ENCODE measurements at regions not wholly inside any gene's neighbourhood (a gene's known extent, or its start where the extent isn't known, plus 50 kb on each side); places are given as distances from the start of the nearest gene placed in this dataset.

DNA sequence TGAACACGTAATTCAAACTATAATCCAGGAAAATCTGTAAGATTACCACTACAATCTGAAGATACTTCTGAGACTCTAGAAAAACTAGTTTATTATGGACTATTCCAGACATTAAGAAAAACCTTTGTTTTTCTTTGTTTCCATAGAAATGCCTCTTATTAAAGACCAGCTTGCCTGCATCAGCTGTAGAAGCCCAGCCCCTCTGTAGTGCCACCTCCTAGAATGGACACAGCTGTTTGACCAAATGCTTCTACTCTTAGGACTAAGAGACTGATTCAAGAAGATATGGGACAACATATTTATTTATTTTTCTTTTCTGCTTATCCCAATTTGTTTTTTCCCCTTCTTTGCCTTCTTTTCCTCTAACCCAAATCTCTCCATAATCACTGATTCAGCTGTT, 93.8 kb downstream of the CXCL12 start:
- Mint-ChIP-seq H3K9me3 (peaks cover 0 to 2% (median 0%) of the 10 kb centered on the region in 7 donors), H3K4me1 (no peaks in the 10 kb centered on the region)

GRCh38 chr10:44289125-44289524, 95.8 kb downstream of the CXCL12 start:
- no peaks in the 10 kb centered on the region for H3K4me1 Mint-ChIP-seq

More for the DNA sequence above, 93.8 kb downstream of the CXCL12 start:
- no peak overlapping the region for H3K27ac ChIP-seq (ENCODE audit: insufficient read depth, low read length, poor library complexity, severe bottlenecking)
- no peaks in the 10 kb centered on the region for H3K4me1 ChIP-seq (ENCODE audit: control insufficient read depth, insufficient read depth, low read length, poor library complexity, severe bottlenecking)
- no peak overlapping the region for H3K4me3 ChIP-seq (ENCODE audit: low read depth, low read length)
- Mint-ChIP-seq H3K36me3 (no peaks in the 10 kb centered on the region), H3K27ac (no peak overlapping the region), H3K27me3 (peaks cover 6% of the 10 kb centered on the region), H3K4me3 (no peak overlapping the region)
- no peak for DNase-seq
- no peaks in the 10 kb centered on the region for H3K9me3 ChIP-seq (ENCODE audit: control insufficient read depth in 2 of 2, low read length in 2 of 2)
- H3K36me3 ChIP-seq (ENCODE audit: control insufficient read depth, insufficient read depth, low read length): no peaks in the 10 kb centered on the region
- H3K27me3 ChIP-seq (ENCODE audit: control insufficient read depth, insufficient read depth, low read length): peaks cover 8% of the 10 kb centered on the region
- no peak for ATAC-seq (ENCODE audit: low read depth in 2 of 2)

DNA sequence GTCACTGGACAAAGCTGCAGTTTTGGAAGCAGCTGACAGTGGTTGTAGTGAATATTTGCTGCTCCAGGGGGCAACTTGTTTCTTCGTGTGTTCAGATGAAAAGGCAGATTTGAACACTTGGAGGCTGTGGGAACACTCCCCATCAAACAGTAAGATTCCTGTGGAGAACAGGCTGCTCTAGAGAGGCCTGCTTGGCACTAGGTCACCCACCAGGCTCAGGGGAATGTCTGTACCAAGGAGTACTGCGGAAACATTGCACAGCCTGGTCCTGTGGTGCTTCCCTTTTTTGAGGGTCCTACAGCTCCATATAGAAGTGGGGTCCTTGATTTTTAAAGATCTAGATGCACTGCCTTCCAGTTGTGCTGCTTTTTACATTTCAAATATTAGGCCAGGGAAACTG, 97.5 kb downstream of the CXCL12 start:
- no peak overlapping the region for H3K27ac Mint-ChIP-seq
- H3K27me3 ChIP-seq (ENCODE audit: control insufficient read depth, insufficient read depth, low read length): no peaks in the 10 kb centered on the region
- no peak for ATAC-seq (ENCODE audit: low read depth in 2 of 2)
- H3K9me3 Mint-ChIP-seq: peaks cover 0 to 2% (median 0%) of the 10 kb centered on the region in 7 donors
- H3K27ac ChIP-seq (ENCODE audit: insufficient read depth, low read length, poor library complexity, severe bottlenecking): no peak overlapping the region
- H3K27me3 Mint-ChIP-seq: peaks cover 15% of the 10 kb centered on the region
- DNase-seq: no peak
- H3K4me3 Mint-ChIP-seq: no peak overlapping the region
- H3K4me3 ChIP-seq (ENCODE audit: low read depth, low read length): no peak overlapping the region
- H3K9me3 ChIP-seq (ENCODE audit: control insufficient read depth in 2 of 2, low read length in 2 of 2): no peaks in the 10 kb centered on the region
- no peaks in the 10 kb centered on the region for H3K36me3 Mint-ChIP-seq
- no peaks in the 10 kb centered on the region for H3K4me1 ChIP-seq (ENCODE audit: control insufficient read depth, insufficient read depth, low read length, poor library complexity, severe bottlenecking)
- no peaks in the 10 kb centered on the region for H3K36me3 ChIP-seq (ENCODE audit: control insufficient read depth, insufficient read depth, low read length)
- H3K4me1 Mint-ChIP-seq: no peaks in the 10 kb centered on the region

More at GRCh38 chr10:44289125-44289524, 95.8 kb downstream of the CXCL12 start:
- H3K27ac Mint-ChIP-seq: no peak overlapping the region
- H3K4me3 ChIP-seq (ENCODE audit: low read depth, low read length): no peak overlapping the region
- no peaks in the 10 kb centered on the region for H3K36me3 ChIP-seq (ENCODE audit: control insufficient read depth, insufficient read depth, low read length)
- H3K27me3 Mint-ChIP-seq: peaks cover 15% of the 10 kb centered on the region
- H3K4me3 Mint-ChIP-seq: no peak overlapping the region
- no peaks in the 10 kb centered on the region for H3K9me3 ChIP-seq (ENCODE audit: control insufficient read depth in 2 of 2, low read length in 2 of 2)
- H3K4me1 ChIP-seq (ENCODE audit: control insufficient read depth, insufficient read depth, low read length, poor library complexity, severe bottlenecking): no peaks in the 10 kb centered on the region
- H3K27ac ChIP-seq (ENCODE audit: insufficient read depth, low read length, poor library complexity, severe bottlenecking): no peak overlapping the region
- H3K9me3 Mint-ChIP-seq: peaks cover 0 to 2% (median 0%) of the 10 kb centered on the region in 7 donors
- DNase-seq (no peak), ATAC-seq (ENCODE audit: low read depth in 2 of 2) (no peak)
- H3K27me3 ChIP-seq (ENCODE audit: control insufficient read depth, insufficient read depth, low read length): no peaks in the 10 kb centered on the region
- no peaks in the 10 kb centered on the region for H3K36me3 Mint-ChIP-seq

DNA sequence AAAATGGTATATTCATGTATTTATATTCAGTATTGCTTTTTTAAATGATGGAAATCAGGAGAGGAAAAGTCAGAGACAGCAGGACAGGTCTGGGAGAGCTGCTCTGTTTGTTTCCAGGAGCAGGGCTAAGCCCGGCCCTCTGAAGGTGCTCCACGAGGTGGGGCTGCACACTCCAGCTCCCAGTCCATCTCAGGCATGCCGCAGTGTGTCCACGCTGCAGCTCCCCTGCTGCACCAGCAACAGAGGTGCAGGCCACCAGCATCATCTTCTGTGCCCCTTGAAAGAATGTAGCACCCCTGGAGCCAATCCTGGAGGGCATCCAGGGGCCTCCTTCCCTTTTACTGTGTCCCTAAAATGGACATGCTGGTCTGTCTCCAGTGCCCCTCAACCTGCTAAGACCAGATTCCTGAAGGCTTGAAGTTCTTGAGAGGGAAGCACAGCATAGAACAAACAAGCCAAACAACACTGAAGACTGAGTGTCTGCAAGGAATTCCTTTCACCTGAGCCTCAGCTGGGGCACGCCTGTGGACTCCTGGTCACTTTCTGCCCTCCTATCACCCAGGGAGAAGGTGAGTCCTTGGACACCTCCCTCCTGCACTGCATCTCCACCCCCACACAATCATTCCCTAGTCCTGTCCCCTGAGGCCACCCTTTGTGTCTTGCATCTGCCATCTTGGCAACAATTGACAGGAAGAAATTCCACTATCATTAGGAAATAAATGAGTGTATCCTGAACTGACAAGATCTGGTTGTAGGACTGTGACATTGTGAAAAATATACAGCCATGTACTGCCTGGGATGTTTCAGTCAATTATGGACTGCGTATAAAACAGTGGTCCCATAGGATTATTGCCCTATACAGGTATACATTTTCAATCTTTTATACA, 100.5 kb downstream of the CXCL12 start:
- no peak overlapping the region for H3K27ac Mint-ChIP-seq
- Histone ChIP-seq H3K36me3 (ENCODE audit: control insufficient read depth, insufficient read depth, low read length) (no peaks in the 10 kb centered on the region), H3K4me3 (ENCODE audit: low read depth, low read length) (no peak overlapping the region), H3K27ac (ENCODE audit: insufficient read depth, low read length, poor library complexity, severe bottlenecking) (no peak overlapping the region), H3K27me3 (ENCODE audit: control insufficient read depth, insufficient read depth, low read length) (no peaks in the 10 kb centered on the region), H3K9me3 (ENCODE audit: control insufficient read depth in 2 of 2, low read length in 2 of 2) (no peaks in the 10 kb centered on the region), H3K4me1 (ENCODE audit: control insufficient read depth, insufficient read depth, low read length, poor library complexity, severe bottlenecking) (no peaks in the 10 kb centered on the region)
- ATAC-seq (ENCODE audit: low read depth in 2 of 2): no peak
- no peak for DNase-seq
- H3K27me3 Mint-ChIP-seq: peaks cover 15% of the 10 kb centered on the region
- no peaks in the 10 kb centered on the region for H3K4me1 Mint-ChIP-seq
- no peak overlapping the region for H3K4me3 Mint-ChIP-seq
- peaks cover 0 to 5% (median 0%) of the 10 kb centered on the region in 7 donors for H3K9me3 Mint-ChIP-seq
- no peaks in the 10 kb centered on the region for H3K36me3 Mint-ChIP-seq

DNA sequence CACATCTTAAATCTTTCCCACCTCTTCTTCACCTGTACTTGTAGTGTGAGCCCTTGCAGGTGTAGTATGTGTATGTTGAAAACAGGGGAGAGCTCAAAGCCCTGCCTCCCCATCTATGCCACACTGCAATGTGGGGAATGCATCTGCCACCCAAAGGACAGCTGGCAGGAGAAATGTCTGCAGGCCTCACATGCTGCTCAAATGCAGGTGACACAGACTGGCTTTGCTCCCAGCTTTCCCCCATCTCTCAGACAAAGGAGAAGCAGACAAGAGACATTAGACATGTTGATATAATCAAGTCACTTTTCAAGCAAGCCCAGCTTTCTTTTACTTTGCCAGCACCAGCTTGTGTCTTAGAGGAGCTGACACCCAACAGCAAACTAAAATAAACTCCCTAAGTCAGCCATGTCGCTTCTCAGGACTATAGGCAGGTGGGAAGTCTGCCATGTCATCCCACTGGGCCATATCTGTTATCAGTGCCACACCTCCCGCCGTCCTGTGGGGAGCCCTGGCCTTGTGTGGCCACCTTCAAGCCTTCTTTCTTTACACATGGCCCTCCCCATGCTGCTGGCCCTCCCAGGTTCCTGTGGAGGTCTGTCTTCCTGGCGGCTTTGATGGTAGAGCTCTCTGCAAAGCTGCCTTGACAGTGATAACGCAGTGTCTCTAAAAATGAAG, 102.1 kb downstream of the CXCL12 start:
- ATAC-seq (ENCODE audit: low read depth in 2 of 2) (no peak), DNase-seq (no peak)
- no peaks in the 10 kb centered on the region for H3K9me3 ChIP-seq (ENCODE audit: control insufficient read depth in 2 of 2, low read length in 2 of 2)
- Mint-ChIP-seq H3K4me3 (no peak overlapping the region), H3K27ac (no peak overlapping the region), H3K9me3 (peaks cover 0 to 8% (median 0%) of the 10 kb centered on the region in 7 donors), H3K4me1 (no peaks in the 10 kb centered on the region), H3K27me3 (peaks cover 15% of the 10 kb centered on the region), H3K36me3 (no peaks in the 10 kb centered on the region)
- no peak overlapping the region for H3K4me3 ChIP-seq (ENCODE audit: low read depth, low read length)
- no peak overlapping the region for H3K27ac ChIP-seq (ENCODE audit: insufficient read depth, low read length, poor library complexity, severe bottlenecking)
- no peaks in the 10 kb centered on the region for H3K27me3 ChIP-seq (ENCODE audit: control insufficient read depth, insufficient read depth, low read length)
- H3K4me1 ChIP-seq (ENCODE audit: control insufficient read depth, insufficient read depth, low read length, poor library complexity, severe bottlenecking): no peaks in the 10 kb centered on the region
- H3K36me3 ChIP-seq (ENCODE audit: control insufficient read depth, insufficient read depth, low read length): no peaks in the 10 kb centered on the region

DNA sequence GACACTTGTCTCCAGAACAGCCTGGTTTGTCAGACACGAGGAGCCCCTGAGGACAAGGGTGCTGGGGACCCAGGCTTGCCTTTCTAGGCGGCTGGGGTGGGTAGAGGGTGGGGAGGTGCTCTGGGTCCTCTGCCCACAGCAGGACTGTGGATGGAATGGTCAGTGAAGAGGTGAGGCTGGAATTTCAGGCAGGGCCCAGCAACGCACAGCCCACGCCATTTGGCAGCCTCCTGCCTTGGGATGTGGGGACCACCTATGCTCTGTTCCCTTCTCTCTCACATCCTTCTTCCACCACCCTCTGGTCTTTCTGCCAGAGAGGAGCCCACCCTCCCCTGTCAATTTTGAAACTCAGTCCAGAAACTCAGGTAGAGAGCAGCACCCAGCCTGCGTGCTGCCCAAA, 103.2 kb downstream of the CXCL12 start:
- H3K9me3 Mint-ChIP-seq: peaks cover 0 to 8% (median 0%) of the 10 kb centered on the region in 7 donors
- no peak overlapping the region for H3K4me3 ChIP-seq (ENCODE audit: low read depth, low read length)

GRCh38 chr10:44281089-44281613, 103.7 kb downstream of the CXCL12 start:
- Mint-ChIP-seq H3K27me3 (peaks cover 9% of the 10 kb centered on the region), H3K4me1 (no peaks in the 10 kb centered on the region), H3K27ac (no peak overlapping the region), H3K9me3 (peaks cover 0 to 8% (median 0%) of the 10 kb centered on the region in 7 donors), H3K36me3 (no peaks in the 10 kb centered on the region), H3K4me3 (no peak overlapping the region)
- Histone ChIP-seq H3K9me3 (ENCODE audit: control insufficient read depth in 2 of 2, low read length in 2 of 2) (no peaks in the 10 kb centered on the region), H3K4me1 (ENCODE audit: control insufficient read depth, insufficient read depth, low read length, poor library complexity, severe bottlenecking) (no peaks in the 10 kb centered on the region), H3K27me3 (ENCODE audit: control insufficient read depth, insufficient read depth, low read length) (no peaks in the 10 kb centered on the region), H3K4me3 (ENCODE audit: low read depth, low read length) (no peak overlapping the region), H3K27ac (ENCODE audit: insufficient read depth, low read length, poor library complexity, severe bottlenecking) (no peak overlapping the region), H3K36me3 (ENCODE audit: control insufficient read depth, insufficient read depth, low read length) (no peaks in the 10 kb centered on the region)
- DNase-seq (no peak), ATAC-seq (ENCODE audit: low read depth in 2 of 2) (no peak)

More for the DNA sequence above, 103.2 kb downstream of the CXCL12 start:
- ATAC-seq (ENCODE audit: low read depth in 2 of 2): no peak
- H3K4me1 ChIP-seq (ENCODE audit: control insufficient read depth, insufficient read depth, low read length, poor library complexity, severe bottlenecking): no peaks in the 10 kb centered on the region
- no peaks in the 10 kb centered on the region for H3K27me3 ChIP-seq (ENCODE audit: control insufficient read depth, insufficient read depth, low read length)
- Mint-ChIP-seq H3K27me3 (peaks cover 9% of the 10 kb centered on the region), H3K36me3 (no peaks in the 10 kb centered on the region), H3K4me1 (no peaks in the 10 kb centered on the region), H3K4me3 (no peak overlapping the region), H3K27ac (no peak overlapping the region)
- no peaks in the 10 kb centered on the region for H3K36me3 ChIP-seq (ENCODE audit: control insufficient read depth, insufficient read depth, low read length)
- H3K9me3 ChIP-seq (ENCODE audit: control insufficient read depth in 2 of 2, low read length in 2 of 2): no peaks in the 10 kb centered on the region
- no peak for DNase-seq
- H3K27ac ChIP-seq (ENCODE audit: insufficient read depth, low read length, poor library complexity, severe bottlenecking): no peak overlapping the region
